K562 (cell line): ENCODE measurements at regions not wholly inside any gene's neighbourhood (a gene's known extent, or its start where the extent isn't known, plus 50 kb on each side); places are given as distances from the start of the nearest gene placed in this dataset.

Source experiments
- ATAC-seq: fragments of 200-7000 bp; cut with Tn5 transposase; 3 replicates; pipeline ENCODE4 v1.9.1; 2020; ENCODE audit warnings: moderate library complexity
- BruUV-seq: library from RNA; stranded (reverse); fragments of 400-500 nt; replicated peaks from 2 replicates; lab custom pipeline; 2021; lab: Mats Ljungman, UMichigan
- CTCF ChIA-PET: fragments of 300-600 bp; formaldehyde crosslinking; extraction: SDS; loops from one replicate; lab custom pipeline; 2021; ENCODE audit warnings: low intra/inter-chr PET ratio; lab: Yijun Ruan, JAX
- POLR2A ChIA-PET: fragments of 300-600, 350-650 bp; sonication (Branson Sonifier 250); formaldehyde crosslinking; extraction: SDS; loops from one replicate; lab custom pipeline; 2021; ENCODE audit warnings: antibody characterized with exemption, inconsistent platforms; lab: Yijun Ruan, JAX
- DNase-seq, 4 experiments: peaks; one replicate each; pipeline versions ENCODE4 v3.0.0 to v3.0.0-alpha.2; 2011 to 2018; ENCODE audit warnings: low spot score in 3 of 4, mixed read lengths in 3 of 4; ENCODE audit errors: extremely low read depth in 1 of 4
- FAIRE-seq: peaks from 2 replicates; lab custom pipeline; 2011; peaks lifted over from hg19 to GRCh38; lab: Jason Lieb, UNC
- H2AFZ ChIP-seq: 2 replicates; pipeline ENCODE4 v1.6.0; 2011; ENCODE audit warnings: low read depth, low read length, control low read depth, inconsistent platforms
- H3K27ac ChIP-seq: fragments of 200-600 bp; 3 replicates; pipeline ENCODE4 v1.8.0; 2011; ENCODE audit warnings: low read depth, mild to moderate bottlenecking, control low read depth, inconsistent platforms, low read length, moderate library complexity, mixed read lengths; ENCODE audit errors: extremely low read depth
- H3K27me3 ChIP-seq, 2 experiments: fragments of 300-600 bp in 1 of 2; 2 replicates in 1 of 2; 3 replicates in 1 of 2; pipeline versions ENCODE4 v1.6.0 to v1.8.0; 2011; ENCODE audit warnings: inconsistent platforms in 2 of 2, low read length in 2 of 2, mild to moderate bottlenecking in 1 of 2, mixed read lengths in 1 of 2, moderate library complexity in 1 of 2; ENCODE audit not compliant: control insufficient read depth in 2 of 2, insufficient read depth in 2 of 2
- H3K36me3 ChIP-seq: fragments of 300-600 bp; 3 replicates; pipeline ENCODE4 v1.8.0; 2011; ENCODE audit warnings: mild to moderate bottlenecking, low read length, inconsistent platforms; ENCODE audit not compliant: control insufficient read depth, insufficient read depth
- H3K4me1 ChIP-seq, 2 experiments: fragments of 200-600 bp in 1 of 2; replicated peaks in 1 of 2; 2 replicates in 1 of 2; 3 replicates in 1 of 2; pipeline versions ENCODE4 v1.5.1 to v1.8.0; 2011; ENCODE audit warnings: inconsistent platforms in 2 of 2, low read length in 2 of 2, mild to moderate bottlenecking in 1 of 2, mixed read lengths in 1 of 2, moderate library complexity in 1 of 2; ENCODE audit not compliant: control insufficient read depth in 2 of 2, insufficient read depth in 2 of 2
- H3K4me2 ChIP-seq: 2 replicates; pipeline ENCODE4 v1.6.1; 2011; ENCODE audit warnings: low read length, control low read depth, inconsistent platforms, mixed read lengths; ENCODE audit not compliant: insufficient read depth
- H3K4me3 ChIP-seq: fragments of 200-600 bp; sonication (generic), shearing (Covaris generic); 2 replicates; pipeline ENCODE4 v1.5.1; 2016; ENCODE audit warnings: control low read depth, inconsistent platforms
- H3K79me2 ChIP-seq: fragments of 200-600 bp; 3 replicates; pipeline ENCODE4 v1.8.0; 2011; ENCODE audit warnings: low read length, inconsistent platforms; ENCODE audit not compliant: control insufficient read depth, insufficient read depth
- H3K9ac ChIP-seq, 2 experiments: 2 replicates each; pipeline versions ENCODE4 v1.6.0 to v1.6.1; 2011; ENCODE audit warnings: low read depth in 2 of 2, low read length in 2 of 2, control low read depth in 1 of 2, inconsistent platforms in 1 of 2, mild to moderate bottlenecking in 1 of 2, mixed read lengths in 1 of 2; ENCODE audit not compliant: insufficient read depth in 1 of 2
- H3K9me1 ChIP-seq: one replicate; pipeline ENCODE4 v1.6.0; 2011; ENCODE audit warnings: inconsistent platforms, mild to moderate bottlenecking, low read length, moderate library complexity; ENCODE audit not compliant: control insufficient read depth, insufficient read depth
- H3K9me3 ChIP-seq: replicated peaks from 2 replicates; pipeline ENCODE4 v1.5.1; 2011; ENCODE audit warnings: low read depth, low read length, inconsistent platforms; ENCODE audit not compliant: control insufficient read depth, insufficient read depth
- H4K20me1 ChIP-seq: replicated peaks from 2 replicates; pipeline ENCODE4 v1.6.1; 2011; ENCODE audit warnings: low read length, inconsistent platforms, mixed read lengths; ENCODE audit not compliant: control insufficient read depth, insufficient read depth
- BRD4 ChIP-seq: fragments of 200-600 bp; sonication (generic); IDR thresholded peaks from 2 replicates; pipeline ENCODE4 v1.6.1; 2017; ENCODE audit warnings: inconsistent platforms
- CEBPG ChIP-seq, 3 experiments: fragments of 200-800 bp in 1 of 3; sonication (Bioruptor generic) in 1 of 3; sonication (generic) in 1 of 3; formaldehyde crosslinking in 1 of 3; IDR thresholded peaks in 2 of 3; conservative IDR thresholded peaks in 1 of 3; 2 replicates each; pipeline versions ENCODE4 v1.6.1 to v1.8.0; 2016 to 2022; ENCODE audit warnings: missing compliant biosample characterization in 2 of 3, missing genetic modification characterization in 2 of 3, mild to moderate bottlenecking in 1 of 3, missing genetic modification reagents in 1 of 3
- COPS2 ChIP-seq: fragments of 450-650 bp; conservative IDR thresholded peaks from 2 replicates; pipeline ENCODE4 v1.6.1; 2016; ENCODE audit warnings: mild to moderate bottlenecking, moderate library complexity
- MBD2 ChIP-seq: sonication (generic); IDR thresholded peaks from 2 replicates; pipeline ENCODE4 v1.6.1; 2016; ENCODE audit warnings: low read depth, borderline replicate concordance
- NR4A1 ChIP-seq, 2 experiments: fragments of 250-450 bp in 1 of 2; fragments of 450-650 bp in 1 of 2; sonication (Bioruptor Pico) in 1 of 2; IDR thresholded peaks; 2 replicates each; pipeline versions ENCODE4 v1.4.0 to v1.6.1; 2016 to 2020; ENCODE audit warnings: mild to moderate bottlenecking in 2 of 2, missing compliant biosample characterization in 1 of 2, missing genetic modification characterization in 1 of 2, moderate library complexity in 1 of 2
- POLR2AphosphoS2 ChIP-seq: IDR thresholded peaks from 2 replicates; pipeline ENCODE4 v1.6.1; 2012; ENCODE audit warnings: low read length, improper control_type of control experiment
- ZNF561 ChIP-seq: fragments of 450-650 bp; formaldehyde crosslinking; conservative IDR thresholded peaks from 2 replicates; pipeline ENCODE4 v1.4.0; 2020; ENCODE audit warnings: mild to moderate bottlenecking, moderate library complexity
- ZNF699 ChIP-seq: fragments of 250-450 bp; sonication (Bioruptor Pico); IDR thresholded peaks from 2 replicates; pipeline ENCODE4 v1.8.0; 2021; ENCODE audit warnings: mild to moderate bottlenecking, moderate library complexity; ENCODE audit not compliant: insufficient replicate concordance
- ZNF717 ChIP-seq: fragments of 250-450 bp; sonication (Bioruptor Pico); IDR thresholded peaks from 2 replicates; pipeline ENCODE4 v1.5.0; 2021
- ZNF77 ChIP-seq: fragments of 250-450 bp; sonication (Bioruptor Pico); IDR thresholded peaks from 2 replicates; pipeline ENCODE4 v1.5.0; 2020
- WGBS: fragments of 100-300 bp; shearing (Covaris generic); methylation state at CpG from one replicate; pipeline ENCODE4 v1.1.6; 2016; ENCODE audit warnings: low coverage, mixed read lengths; ENCODE audit not compliant: insufficient coverage; ENCODE audit errors: missing lambda C conversion rate; 5-methylcytosine and 5-hydroxymethylcytosine counted together
- in situ Hi-C: fragments of 300-500 bp; cut with MboI; formaldehyde crosslinking; loops from 4 replicates; pipeline ENCODE4 v1.15.0; 2018; ENCODE audit warnings: inconsistent platforms, mixed read lengths
- intact Hi-C: fragments of 100-400 bp; cut with micrococcal nuclease; formaldehyde crosslinking; loops from 2 replicates; pipeline ENCODE4 v1.14.2; 2022
- TF ChIP-seq, protein P1 (sequence below): fragments of 450-650 bp; IDR thresholded peaks from 2 replicates; pipeline ENCODE4 v1.6.1; 2016; ENCODE audit warnings: mild to moderate bottlenecking, moderate library complexity

DNA sequence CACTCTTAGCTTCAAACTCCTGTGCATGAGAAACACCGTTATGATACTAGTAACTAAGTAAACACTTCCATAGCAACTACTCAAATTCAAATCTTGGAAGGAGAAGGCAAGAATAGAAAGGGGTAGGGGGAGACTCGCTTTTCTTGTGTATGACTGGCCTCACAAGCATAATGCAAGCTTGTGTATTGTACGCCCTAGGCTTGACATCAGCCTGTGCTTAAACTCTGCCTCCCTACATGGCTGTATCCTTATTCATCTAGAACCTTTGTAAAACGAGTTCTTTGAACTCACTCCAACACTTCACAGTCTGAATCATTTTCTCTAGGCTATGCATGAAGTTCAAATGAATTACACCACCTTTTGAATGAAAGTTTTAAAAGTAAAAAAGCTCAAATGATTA lies 1071.2 kb upstream of the ADGRL3 start:
- FAIRE-seq (no peak), DNase-seq (no peak)
- CTCF ChIA-PET, result no interaction called here

More for the DNA sequence above, 1071.2 kb upstream of the ADGRL3 start:
- in situ Hi-C loops, result no loop called here
- Histone ChIP-seq H3K27ac (no peak overlapping the region), H3K27me3 (no peaks in the 10 kb centered on the region), H3K4me3 (no peak overlapping the region), H4K20me1 (no peaks in the 10 kb centered on the region), H3K36me3 (no peaks in the 10 kb centered on the region), H3K79me2 (no peaks in the 10 kb centered on the region), H3K4me2 (no peak overlapping the region), H2AFZ (no peak overlapping the region), H3K9me1 (no peaks in the 10 kb centered on the region), H3K9ac (no peak overlapping the region), H3K9me3 (peaks cover 2% of the 10 kb centered on the region), H3K4me1 (no peaks in the 10 kb centered on the region)
- no peak for TF ChIP-seq ZNF717 (CRISPR knock-in tag)
- TF ChIP-seq POLR2AphosphoS2, result no peak
- TF ChIP-seq NR4A1 (CRISPR knock-in tag; IDR thresholded peaks at IDR 0.05), result no peak
- TF ChIP-seq NR4A1 (tag; IDR thresholded peaks at IDR 0.05), result no peak
- TF ChIP-seq BRD4, result no peak
- TF ChIP-seq ZNF77, result no peak
- no peak for TF ChIP-seq CEBPG (CRISPR knock-in tag; IDR thresholded peaks at IDR 0.05)
- TF ChIP-seq CEBPG (tag; conservative IDR thresholded peaks at IDR 0.05 in 1 of 2, IDR thresholded peaks at IDR 0.05 in 1 of 2), result no peak
- TF ChIP-seq, protein P1, sequence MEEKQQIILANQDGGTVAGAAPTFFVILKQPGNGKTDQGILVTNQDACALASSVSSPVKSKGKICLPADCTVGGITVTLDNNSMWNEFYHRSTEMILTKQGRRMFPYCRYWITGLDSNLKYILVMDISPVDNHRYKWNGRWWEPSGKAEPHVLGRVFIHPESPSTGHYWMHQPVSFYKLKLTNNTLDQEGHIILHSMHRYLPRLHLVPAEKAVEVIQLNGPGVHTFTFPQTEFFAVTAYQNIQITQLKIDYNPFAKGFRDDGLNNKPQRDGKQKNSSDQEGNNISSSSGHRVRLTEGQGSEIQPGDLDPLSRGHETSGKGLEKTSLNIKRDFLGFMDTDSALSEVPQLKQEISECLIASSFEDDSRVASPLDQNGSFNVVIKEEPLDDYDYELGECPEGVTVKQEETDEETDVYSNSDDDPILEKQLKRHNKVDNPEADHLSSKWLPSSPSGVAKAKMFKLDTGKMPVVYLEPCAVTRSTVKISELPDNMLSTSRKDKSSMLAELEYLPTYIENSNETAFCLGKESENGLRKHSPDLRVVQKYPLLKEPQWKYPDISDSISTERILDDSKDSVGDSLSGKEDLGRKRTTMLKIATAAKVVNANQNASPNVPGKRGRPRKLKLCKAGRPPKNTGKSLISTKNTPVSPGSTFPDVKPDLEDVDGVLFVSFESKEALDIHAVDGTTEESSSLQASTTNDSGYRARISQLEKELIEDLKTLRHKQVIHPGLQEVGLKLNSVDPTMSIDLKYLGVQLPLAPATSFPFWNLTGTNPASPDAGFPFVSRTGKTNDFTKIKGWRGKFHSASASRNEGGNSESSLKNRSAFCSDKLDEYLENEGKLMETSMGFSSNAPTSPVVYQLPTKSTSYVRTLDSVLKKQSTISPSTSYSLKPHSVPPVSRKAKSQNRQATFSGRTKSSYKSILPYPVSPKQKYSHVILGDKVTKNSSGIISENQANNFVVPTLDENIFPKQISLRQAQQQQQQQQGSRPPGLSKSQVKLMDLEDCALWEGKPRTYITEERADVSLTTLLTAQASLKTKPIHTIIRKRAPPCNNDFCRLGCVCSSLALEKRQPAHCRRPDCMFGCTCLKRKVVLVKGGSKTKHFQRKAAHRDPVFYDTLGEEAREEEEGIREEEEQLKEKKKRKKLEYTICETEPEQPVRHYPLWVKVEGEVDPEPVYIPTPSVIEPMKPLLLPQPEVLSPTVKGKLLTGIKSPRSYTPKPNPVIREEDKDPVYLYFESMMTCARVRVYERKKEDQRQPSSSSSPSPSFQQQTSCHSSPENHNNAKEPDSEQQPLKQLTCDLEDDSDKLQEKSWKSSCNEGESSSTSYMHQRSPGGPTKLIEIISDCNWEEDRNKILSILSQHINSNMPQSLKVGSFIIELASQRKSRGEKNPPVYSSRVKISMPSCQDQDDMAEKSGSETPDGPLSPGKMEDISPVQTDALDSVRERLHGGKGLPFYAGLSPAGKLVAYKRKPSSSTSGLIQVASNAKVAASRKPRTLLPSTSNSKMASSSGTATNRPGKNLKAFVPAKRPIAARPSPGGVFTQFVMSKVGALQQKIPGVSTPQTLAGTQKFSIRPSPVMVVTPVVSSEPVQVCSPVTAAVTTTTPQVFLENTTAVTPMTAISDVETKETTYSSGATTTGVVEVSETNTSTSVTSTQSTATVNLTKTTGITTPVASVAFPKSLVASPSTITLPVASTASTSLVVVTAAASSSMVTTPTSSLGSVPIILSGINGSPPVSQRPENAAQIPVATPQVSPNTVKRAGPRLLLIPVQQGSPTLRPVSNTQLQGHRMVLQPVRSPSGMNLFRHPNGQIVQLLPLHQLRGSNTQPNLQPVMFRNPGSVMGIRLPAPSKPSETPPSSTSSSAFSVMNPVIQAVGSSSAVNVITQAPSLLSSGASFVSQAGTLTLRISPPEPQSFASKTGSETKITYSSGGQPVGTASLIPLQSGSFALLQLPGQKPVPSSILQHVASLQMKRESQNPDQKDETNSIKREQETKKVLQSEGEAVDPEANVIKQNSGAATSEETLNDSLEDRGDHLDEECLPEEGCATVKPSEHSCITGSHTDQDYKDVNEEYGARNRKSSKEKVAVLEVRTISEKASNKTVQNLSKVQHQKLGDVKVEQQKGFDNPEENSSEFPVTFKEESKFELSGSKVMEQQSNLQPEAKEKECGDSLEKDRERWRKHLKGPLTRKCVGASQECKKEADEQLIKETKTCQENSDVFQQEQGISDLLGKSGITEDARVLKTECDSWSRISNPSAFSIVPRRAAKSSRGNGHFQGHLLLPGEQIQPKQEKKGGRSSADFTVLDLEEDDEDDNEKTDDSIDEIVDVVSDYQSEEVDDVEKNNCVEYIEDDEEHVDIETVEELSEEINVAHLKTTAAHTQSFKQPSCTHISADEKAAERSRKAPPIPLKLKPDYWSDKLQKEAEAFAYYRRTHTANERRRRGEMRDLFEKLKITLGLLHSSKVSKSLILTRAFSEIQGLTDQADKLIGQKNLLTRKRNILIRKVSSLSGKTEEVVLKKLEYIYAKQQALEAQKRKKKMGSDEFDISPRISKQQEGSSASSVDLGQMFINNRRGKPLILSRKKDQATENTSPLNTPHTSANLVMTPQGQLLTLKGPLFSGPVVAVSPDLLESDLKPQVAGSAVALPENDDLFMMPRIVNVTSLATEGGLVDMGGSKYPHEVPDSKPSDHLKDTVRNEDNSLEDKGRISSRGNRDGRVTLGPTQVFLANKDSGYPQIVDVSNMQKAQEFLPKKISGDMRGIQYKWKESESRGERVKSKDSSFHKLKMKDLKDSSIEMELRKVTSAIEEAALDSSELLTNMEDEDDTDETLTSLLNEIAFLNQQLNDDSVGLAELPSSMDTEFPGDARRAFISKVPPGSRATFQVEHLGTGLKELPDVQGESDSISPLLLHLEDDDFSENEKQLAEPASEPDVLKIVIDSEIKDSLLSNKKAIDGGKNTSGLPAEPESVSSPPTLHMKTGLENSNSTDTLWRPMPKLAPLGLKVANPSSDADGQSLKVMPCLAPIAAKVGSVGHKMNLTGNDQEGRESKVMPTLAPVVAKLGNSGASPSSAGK, result no peak
- no peak for TF ChIP-seq MBD2
- TF ChIP-seq COPS2, result no peak
- no peak for TF ChIP-seq ZNF561
- no peak for TF ChIP-seq ZNF699
- intact Hi-C loops, result no loop called here
- BruUV-seq, result no TSS peak
- no peak for ATAC-seq
- 3% methylated on average over 3 of the region's 4 CpGs for WGBS
- POLR2A ChIA-PET, result no interaction called here
